GM06990 (cell line): ENCODE measurements at regions not wholly inside any gene's neighbourhood (a gene's known extent, or its start where the extent isn't known, plus 50 kb on each side); places are given as distances from the start of the nearest gene placed in this dataset.

Experiments
- DNase-seq: peaks from one replicate; pipeline ENCODE4 v3.0.0-alpha.2; 2011; ENCODE audit not compliant: insufficient read length; ENCODE audit errors: extremely low read depth
- H3K27me3 ChIP-seq: replicated peaks from 2 replicates; pipeline ENCODE4 v1.6.0; 2011; ENCODE audit warnings: low read length; ENCODE audit not compliant: control insufficient read depth, insufficient read depth
- H3K36me3 ChIP-seq: 2 replicates; pipeline ENCODE4 v1.5.1; 2011; ENCODE audit warnings: low read length; ENCODE audit not compliant: control insufficient read depth, insufficient read depth
- H3K4me3 ChIP-seq: replicated peaks from 2 replicates; pipeline ENCODE4 v1.5.1; 2011; ENCODE audit warnings: low read depth, mild to moderate bottlenecking, control low read depth, low read length
- TF ChIP-seq, protein P1 (sequence below): IDR thresholded peaks from 2 replicates; pipeline ENCODE4 v1.5.1; 2011; ENCODE audit warnings: low read length, control low read depth, mild to moderate bottlenecking, inconsistent platforms; ENCODE audit not compliant: insufficient read depth, poor library complexity, severe bottlenecking

GRCh38 chr10:33862536-33863105, 528.2 kb upstream of the NRP1 start:
- Histone ChIP-seq H3K36me3 (no peaks in the 10 kb centered on the region), H3K27me3 (no peaks in the 10 kb centered on the region), H3K4me3 (no peak overlapping the region)
- TF ChIP-seq, protein P1, sequence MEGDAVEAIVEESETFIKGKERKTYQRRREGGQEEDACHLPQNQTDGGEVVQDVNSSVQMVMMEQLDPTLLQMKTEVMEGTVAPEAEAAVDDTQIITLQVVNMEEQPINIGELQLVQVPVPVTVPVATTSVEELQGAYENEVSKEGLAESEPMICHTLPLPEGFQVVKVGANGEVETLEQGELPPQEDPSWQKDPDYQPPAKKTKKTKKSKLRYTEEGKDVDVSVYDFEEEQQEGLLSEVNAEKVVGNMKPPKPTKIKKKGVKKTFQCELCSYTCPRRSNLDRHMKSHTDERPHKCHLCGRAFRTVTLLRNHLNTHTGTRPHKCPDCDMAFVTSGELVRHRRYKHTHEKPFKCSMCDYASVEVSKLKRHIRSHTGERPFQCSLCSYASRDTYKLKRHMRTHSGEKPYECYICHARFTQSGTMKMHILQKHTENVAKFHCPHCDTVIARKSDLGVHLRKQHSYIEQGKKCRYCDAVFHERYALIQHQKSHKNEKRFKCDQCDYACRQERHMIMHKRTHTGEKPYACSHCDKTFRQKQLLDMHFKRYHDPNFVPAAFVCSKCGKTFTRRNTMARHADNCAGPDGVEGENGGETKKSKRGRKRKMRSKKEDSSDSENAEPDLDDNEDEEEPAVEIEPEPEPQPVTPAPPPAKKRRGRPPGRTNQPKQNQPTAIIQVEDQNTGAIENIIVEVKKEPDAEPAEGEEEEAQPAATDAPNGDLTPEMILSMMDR = no peak
- DNase-seq = no peak

- TF ChIP-seq, protein P1 = no peak
These were observed 527.4 kb upstream of the NRP1 start for GRCh38 chr10:33861833-33862232.

GRCh38 chr10:33861016-33861704, 526.7 kb upstream of the NRP1 start:
- TF ChIP-seq, protein P1 = no peak
- no peak for DNase-seq
- Histone ChIP-seq H3K36me3 (no peaks in the 10 kb centered on the region), H3K4me3 (no peak overlapping the region), H3K27me3 (no peaks in the 10 kb centered on the region)

More at GRCh38 chr10:33861833-33862232, 527.4 kb upstream of the NRP1 start:
- Histone ChIP-seq H3K27me3 (no peaks in the 10 kb centered on the region), H3K36me3 (no peaks in the 10 kb centered on the region), H3K4me3 (no peak overlapping the region)
- DNase-seq = no peak

GRCh38 chr10:33860552-33860951, 526.1 kb upstream of the NRP1 start:
- H3K27me3 ChIP-seq = no peaks in the 10 kb centered on the region
- H3K4me3 ChIP-seq = no peak overlapping the region
- no peaks in the 10 kb centered on the region for H3K36me3 ChIP-seq
- TF ChIP-seq, protein P1 = no peak
- no peak for DNase-seq

DNA sequence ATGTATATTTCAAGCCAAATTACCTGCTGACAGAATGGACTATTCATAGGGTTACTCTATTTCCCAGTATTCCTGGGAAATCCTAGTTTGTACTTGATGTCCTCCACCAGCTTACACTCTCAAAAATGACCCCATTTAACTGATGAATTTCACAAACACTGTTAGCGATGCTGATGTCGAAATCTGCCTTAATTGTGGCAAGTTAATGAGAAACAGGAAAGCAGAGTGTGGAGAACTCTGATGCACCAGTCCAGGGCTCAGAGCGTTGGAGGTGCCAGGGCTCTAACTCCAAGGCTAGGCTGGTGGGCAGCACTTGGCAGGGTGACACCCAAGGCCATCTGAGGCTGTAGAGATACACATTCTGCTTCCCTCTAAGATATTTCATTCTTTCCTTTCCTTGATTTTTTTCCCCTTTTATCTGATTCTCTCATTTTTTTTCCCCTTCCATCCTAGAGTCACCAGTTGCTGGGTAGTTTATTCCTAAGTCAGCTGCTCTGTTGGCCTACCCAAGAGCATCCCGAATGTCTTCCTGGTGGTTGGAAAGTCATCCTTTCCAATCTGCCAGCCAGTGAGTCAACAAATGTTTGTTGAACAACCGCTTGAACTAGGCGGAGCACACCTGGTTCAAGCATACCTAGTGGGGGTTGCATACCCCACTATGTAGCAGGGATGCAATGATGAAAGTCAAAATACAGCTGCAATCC, 525.0 kb upstream of the NRP1 start:
- DNase-seq = no peak
- Histone ChIP-seq H3K4me3 (no peak overlapping the region), H3K27me3 (no peaks in the 10 kb centered on the region), H3K36me3 (no peaks in the 10 kb centered on the region)
- TF ChIP-seq, protein P1 = no peak
